ENCODE measurements at regions not wholly inside any gene's neighbourhood (a gene's known extent, or its start where the extent isn't known, plus 50 kb on each side); places are given as distances from the start of the nearest gene placed in this dataset.

GRCh38 chr6:164016056-164016455 lies 601.5 kb downstream of the QKI start:
- TF ChIP-seq POLR2AphosphoS5 (IDR thresholded peaks at IDR 0.05): no peak
- no peak for TF ChIP-seq EZH2 (IDR thresholded peaks at IDR 0.05; ENCODE audit: borderline replicate concordance, insufficient read depth, low read length, poor library complexity, severe bottlenecking)
- TF ChIP-seq, protein P1, sequence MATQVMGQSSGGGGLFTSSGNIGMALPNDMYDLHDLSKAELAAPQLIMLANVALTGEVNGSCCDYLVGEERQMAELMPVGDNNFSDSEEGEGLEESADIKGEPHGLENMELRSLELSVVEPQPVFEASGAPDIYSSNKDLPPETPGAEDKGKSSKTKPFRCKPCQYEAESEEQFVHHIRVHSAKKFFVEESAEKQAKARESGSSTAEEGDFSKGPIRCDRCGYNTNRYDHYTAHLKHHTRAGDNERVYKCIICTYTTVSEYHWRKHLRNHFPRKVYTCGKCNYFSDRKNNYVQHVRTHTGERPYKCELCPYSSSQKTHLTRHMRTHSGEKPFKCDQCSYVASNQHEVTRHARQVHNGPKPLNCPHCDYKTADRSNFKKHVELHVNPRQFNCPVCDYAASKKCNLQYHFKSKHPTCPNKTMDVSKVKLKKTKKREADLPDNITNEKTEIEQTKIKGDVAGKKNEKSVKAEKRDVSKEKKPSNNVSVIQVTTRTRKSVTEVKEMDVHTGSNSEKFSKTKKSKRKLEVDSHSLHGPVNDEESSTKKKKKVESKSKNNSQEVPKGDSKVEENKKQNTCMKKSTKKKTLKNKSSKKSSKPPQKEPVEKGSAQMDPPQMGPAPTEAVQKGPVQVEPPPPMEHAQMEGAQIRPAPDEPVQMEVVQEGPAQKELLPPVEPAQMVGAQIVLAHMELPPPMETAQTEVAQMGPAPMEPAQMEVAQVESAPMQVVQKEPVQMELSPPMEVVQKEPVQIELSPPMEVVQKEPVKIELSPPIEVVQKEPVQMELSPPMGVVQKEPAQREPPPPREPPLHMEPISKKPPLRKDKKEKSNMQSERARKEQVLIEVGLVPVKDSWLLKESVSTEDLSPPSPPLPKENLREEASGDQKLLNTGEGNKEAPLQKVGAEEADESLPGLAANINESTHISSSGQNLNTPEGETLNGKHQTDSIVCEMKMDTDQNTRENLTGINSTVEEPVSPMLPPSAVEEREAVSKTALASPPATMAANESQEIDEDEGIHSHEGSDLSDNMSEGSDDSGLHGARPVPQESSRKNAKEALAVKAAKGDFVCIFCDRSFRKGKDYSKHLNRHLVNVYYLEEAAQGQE (IDR thresholded peaks at IDR 0.05; ENCODE audit: borderline replicate concordance): no peak
- TF ChIP-seq CTCF (IDR thresholded peaks at IDR 0.05; ENCODE audit: poor library complexity, severe bottlenecking): no peak
- TF ChIP-seq RAD21 (conservative IDR thresholded peaks at IDR 0.05): no peak
- no peak for TF ChIP-seq TAF1 (IDR thresholded peaks at IDR 0.05; ENCODE audit: low read depth)
- no peak for TF ChIP-seq MXI1 (conservative IDR thresholded peaks at IDR 0.05; ENCODE audit: poor library complexity, severe bottlenecking)

Measured in neural cell (in vitro differentiated cells).